GM21515 (cell line): ENCODE measurements at regions not wholly inside any gene's neighbourhood (a gene's known extent, or its start where the extent isn't known, plus 50 kb on each side); places are given as distances from the start of the nearest gene placed in this dataset.
"Not testable (repeated sequence)": the region's sequence is repeated elsewhere in the genome, so short reads cannot be mapped to it uniquely, and the experiment has no call there.

Experiments
- ATAC-seq: cut with Tn5 transposase; IDR thresholded peaks from one replicate; pipeline ENCODE4 v1.9.1; 2021; ENCODE audit not compliant: unreplicated experiment

DNA sequence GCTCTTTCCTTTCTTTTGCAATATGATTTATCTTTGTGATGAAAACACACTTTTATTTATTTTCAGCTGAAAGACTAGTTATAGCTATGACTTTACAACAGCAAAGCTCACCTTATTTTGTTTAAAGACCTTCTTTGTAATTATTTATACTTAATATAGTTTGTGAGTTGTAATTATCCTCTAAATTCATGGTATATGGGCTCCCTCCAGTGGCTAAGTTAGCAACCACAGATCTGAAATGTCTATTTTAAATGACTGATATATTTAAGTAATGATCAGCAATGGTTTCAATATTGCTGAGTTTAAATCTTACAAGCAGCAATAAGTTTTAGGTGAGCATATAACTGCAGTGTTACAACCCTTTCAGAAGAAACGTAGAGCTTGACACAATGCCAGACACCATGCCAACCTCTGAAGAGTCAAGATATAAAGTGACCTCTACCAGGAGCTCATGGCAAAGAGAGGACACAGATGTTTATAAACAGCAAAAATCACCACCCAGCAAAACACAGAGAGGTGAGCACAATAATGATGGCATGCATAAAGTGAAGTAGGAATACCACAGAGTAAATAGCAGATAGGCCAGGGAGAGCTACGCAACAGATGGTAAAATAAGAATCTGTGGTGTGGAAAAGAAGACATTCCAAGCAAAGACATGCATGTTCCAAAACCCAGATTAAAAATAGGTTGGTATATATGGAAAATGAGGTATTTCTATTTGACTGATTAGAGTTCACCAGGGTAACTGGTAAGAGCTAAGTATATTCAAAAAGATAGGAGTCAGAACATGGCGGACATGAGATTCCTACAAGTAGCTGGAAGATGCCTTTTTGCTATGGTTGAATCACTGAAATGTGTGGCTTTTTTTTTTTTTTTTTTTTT lies 143.7 kb upstream of the ZNF385D start:
- no peak for ATAC-seq

DNA sequence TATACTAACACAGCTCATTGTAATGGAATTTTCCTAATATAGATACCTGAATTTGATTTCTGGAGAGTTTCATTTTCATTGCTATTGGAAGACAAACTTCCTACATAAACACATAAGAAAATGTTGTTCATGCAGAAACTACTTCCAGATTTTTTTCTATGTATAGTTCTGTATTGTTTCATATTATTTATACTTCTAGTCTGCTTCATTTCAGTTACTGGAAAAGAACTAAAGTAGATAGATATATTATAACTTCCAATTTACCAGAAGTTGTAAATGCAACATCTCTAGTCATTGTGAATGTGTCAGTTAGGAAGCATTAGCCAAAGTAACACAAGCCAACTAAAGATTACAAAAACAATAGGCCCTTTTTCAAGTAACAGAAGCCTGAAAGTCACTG lies 147.3 kb upstream of the ZNF385D start:
- ATAC-seq = no peak

DNA sequence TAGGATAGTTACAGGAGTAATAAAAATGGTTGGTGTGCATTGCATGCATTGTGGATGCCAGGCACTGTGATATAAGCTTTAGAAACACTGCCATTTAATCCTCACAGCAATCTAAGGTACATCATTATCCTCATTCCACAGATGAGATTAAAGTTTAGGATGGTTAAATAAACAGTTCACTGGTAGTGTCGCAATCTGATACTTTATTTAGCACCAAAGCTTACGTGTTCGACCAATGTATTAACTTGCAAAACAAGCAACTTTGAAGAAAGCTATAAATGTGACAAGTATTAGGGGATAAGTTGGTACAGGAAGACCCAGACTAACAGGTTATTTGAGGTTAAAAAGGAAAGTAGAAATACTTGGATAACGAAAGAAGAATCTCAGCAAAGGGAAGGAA lies 150.5 kb upstream of the ZNF385D start:
- ATAC-seq = no peak

DNA sequence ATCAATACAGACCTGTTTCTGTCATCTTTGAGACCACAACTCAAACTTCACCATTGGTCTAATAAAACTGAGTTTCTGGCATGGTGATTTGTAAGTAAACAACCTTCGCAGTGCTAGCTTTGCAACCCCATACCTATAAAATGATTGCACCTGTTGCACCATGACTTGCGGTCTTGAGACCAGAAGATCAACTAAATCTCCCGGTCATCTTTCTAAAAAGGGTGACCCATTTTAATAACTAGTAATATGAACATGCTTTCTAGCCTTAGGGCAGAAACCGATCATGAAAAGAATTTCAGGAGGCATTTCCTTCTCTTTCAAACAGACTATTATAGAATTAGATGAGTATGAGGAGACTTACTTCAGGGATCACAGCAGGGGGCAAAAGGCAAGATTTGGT lies 151.9 kb upstream of the ZNF385D start:
- no peak for ATAC-seq

DNA sequence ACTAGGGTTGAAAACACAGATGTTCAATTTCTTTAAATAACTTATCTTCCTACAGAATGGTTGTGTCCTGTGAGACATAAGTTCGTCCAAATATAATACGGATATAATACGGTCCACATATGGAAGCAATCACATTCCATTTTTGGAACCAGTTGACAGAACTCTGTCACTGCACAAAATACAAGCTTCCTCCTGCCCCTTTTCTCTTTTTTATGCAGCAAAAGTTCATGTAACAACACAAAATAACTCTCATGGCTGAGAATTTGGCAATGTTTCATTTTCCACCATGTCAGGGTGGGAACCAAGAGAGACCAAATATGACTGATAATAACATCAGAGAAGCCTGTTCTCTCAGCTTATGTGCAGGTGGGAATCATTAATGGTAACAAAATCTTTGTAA lies 158.1 kb upstream of the ZNF385D start:
- no peak for ATAC-seq

DNA sequence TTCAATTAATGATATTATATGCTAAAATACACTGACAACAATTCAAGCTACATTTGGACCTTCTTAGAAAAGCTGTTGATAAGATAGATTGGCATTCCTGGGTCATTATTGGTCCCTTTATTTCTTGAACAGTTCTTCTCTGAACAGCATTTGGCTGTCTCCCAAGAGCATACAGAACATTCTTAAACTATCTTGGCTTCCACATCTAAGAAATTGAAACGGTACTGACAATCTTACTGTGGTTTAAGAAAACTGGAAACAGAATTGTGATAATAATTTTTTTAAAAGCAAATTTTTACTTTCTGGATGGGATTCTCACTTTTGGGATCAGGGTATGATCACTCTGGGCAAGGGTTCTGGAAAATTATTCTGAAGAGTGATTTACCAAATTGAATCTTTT lies 161.7 kb upstream of the ZNF385D start:
- ATAC-seq = no peak

DNA sequence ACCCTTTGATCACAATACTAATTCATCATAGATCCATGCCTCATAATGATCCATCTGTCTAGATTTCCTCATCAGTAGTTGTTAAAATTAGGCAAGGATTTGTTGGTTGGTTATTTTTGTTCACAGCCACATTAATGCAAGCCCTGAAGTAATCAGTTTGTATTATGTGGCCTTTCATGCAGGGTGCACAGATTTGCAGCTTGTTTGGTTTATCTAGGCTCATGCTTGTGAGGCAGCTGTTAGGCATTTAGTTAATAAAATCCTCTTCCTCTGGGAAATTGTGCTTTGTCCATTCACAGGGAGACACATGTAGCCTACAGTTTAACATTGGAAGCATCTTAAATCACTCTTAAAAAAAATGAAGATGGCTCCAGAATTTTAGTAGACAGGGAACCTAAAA lies 162.8 kb upstream of the ZNF385D start:
- no peak for ATAC-seq

DNA sequence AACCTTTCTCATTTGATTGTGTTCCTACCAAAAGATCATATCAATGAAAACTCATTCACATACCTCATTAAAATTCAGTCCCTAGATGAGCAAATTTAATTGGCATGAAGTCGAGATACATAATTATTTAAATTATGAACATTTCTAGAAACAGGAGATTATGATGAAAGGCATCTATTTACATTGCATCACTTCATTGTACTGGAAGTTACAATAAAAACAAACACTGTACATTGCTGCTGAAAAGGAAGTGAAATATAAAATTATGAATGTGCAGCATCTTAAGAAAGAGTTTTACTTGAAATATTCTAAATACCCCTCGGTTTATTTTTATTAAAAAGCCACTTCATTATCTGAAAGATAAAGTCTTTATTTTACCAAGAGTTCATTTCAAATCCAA lies 163.4 kb upstream of the ZNF385D start:
- ATAC-seq = no peak

DNA sequence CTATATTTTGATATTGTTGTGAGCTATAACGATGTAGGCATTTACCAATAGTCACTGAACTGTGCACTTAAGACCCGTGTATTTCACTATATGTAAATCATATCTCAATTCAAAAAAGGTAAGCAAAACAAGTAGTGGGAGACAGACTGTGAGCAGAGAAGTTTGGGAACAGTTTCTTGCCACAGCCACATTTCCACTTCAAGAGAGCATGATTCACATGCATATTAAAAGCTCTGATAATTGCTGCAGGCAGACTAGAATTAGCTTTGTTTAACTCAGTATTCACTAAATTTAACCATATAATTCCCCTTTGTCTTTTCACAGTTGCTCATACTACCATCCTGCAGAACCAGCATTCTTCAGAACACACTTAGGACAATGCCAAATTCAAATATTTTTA lies 168.4 kb upstream of the ZNF385D start:
- no peak for ATAC-seq

DNA sequence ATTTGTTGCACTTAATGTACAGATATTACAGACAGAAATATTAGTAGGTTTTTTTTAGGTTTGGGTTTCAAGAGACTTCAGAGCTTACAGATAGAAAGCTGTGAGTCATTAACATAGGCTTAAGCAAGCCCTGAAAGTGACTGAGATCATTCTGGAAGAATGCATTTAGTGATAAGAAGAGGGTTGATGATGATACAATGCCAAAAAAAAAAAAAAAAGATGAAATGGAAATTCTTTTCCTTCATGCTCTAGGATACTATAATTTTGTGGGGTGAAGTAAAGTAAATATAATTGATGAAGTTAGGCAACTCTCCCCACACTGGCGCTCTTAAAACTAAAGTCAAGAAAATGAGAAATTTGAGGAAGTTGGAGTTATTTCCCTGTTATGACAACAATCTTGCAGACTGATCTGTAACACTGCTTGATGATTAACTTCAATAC lies 169.4 kb upstream of the ZNF385D start:
- no peak for ATAC-seq

DNA sequence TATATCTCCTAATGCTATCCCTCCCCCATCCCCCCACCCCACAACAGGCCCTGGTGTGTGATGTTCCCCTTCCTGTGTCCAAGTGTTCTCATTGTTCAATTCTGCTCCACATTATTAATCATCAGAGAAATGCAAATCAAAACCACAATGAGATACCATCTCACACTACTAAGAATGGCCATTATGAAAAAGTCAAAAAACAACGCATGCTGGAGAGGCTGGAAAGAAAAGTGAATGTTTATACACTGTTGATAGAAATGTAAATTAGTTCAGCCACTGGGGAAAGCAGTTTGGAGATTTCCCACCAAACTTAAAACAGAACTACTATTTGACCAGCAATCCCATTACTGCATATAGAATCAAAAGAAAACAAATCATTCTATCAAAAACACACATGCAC lies 172.1 kb upstream of the ZNF385D start:
- not testable (repeated sequence) for ATAC-seq

DNA sequence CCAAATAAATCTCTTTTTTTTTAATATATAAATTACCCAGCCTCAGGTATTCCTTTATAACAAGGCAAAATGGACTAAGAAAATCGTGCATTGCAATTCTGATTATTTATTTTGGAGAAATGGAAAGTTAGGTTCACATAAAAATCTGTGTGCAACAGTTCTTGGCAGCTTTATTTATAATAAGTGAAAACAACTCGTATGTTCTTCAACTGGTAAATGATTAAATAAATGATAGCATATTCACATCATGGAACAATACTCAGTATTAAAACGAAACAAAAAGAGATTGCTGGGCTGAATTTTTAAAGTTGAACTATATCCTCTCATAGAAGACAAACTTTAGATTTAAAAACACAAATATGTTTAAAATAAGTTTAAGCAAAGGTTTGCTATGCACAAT lies 176.3 kb upstream of the ZNF385D start:
- ATAC-seq = no peak

DNA sequence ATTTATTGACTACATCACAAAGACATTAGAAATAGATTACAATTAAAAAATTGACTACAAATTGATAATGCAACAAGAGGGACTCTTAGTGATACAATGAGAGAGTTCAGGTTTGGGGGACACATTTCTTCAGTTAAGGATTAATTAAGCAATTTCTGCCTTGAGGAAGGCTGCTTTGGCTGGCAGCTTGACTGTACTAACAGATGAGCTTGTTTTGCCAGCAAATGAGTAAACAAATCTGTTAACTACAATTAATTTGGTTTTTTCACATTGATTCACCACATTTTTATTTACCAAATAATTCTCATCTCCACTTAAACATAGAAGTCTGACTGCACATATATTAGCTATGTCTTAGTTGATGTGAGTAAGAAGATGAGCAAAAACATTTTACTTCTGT lies 183.6 kb upstream of the ZNF385D start:
- ATAC-seq = no peak

DNA sequence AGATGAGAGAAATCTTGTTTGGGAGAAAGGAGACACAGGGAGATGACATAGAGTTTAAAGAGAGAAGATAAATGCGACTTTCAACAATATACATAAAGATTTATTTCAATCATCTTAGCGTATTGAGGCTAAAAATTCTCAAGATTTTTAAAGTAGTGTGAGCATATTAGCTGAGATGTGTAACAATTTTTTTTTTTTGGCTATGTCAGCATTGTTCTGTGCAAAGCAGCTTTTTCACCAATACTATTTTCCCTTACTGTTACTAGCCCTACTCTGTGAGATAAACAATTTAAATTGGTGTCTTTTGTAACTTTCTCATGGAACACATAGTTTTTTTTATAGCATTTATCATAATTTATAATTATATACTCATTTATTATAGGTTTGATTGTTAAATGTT lies 185.2 kb upstream of the ZNF385D start:
- no peak for ATAC-seq

DNA sequence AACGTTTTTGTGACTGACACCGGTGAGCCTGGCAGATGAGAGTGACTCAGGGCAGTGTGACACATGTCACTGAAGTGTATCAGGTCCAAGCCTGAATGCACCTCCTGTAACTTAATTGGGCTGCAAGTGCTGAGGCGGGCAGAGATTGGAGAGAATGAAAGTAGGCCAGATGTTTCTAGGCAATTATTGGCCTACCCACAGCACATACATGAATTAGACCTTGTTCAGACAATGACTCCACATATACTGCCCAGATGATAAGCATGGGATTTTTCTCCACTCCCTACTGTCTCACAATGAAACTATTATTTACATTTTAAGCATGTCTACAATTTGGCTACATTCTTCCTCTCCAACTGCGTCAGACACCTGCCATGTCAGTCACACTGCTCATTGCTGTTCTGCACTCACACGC lies 187.3 kb upstream of the ZNF385D start:
- ATAC-seq = no peak

DNA sequence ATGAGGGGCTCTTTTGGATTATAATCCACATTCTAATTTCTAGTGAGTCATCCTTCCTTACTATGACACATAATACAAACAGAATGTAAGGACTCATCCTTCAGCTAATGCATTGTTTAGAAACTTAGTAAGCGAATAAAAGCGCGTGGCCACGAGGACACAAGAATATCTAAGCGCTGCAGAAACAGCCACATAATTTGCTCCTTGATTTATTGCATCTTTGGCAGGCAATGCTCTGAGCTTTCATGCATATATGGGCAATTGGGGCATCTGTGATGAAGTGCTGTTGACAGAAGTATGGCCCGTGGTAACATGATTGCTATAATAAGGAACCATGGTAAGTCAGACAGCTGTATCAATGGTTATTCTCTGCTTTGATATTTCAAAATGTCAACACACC lies 191.3 kb upstream of the ZNF385D start:
- ATAC-seq = no peak

DNA sequence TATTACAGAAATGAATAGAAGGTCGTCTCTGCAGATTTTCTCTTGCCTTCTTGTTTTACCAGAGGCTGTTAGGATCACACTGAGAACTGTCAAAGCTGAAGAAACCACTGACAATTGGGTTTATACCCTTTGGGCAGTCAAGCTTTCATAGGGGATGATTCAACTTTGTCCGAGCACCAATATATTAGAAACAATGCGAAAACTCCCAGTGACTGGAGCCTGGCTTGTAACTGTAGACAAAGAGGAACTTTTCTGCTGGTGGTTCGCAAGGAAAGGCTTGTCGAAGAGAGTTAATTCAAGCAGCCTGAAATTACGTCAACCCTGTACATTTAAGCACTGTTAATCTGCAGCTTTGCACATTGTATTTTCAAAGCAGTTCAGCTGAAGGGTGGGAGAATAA lies 193.2 kb upstream of the ZNF385D start:
- ATAC-seq = no peak

DNA sequence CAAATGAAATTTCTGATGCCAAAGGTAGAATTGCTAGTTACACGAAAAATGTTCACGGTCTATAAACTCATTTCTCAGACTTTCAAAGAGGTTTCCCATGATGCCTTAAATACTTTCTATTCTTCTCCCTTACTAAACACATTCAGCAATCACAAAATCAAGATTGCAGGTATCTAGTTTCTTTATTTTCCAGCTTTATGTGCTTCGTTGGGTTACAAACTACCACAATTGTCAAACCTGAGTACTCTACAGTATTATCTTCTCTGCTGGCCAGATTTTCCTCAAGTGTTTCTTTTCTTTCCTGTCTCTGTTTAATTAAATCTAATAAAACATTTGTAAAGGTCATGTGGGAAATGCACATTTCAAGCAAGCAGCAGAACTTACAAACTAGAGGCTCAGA lies 201.8 kb upstream of the ZNF385D start:
- ATAC-seq = no peak

DNA sequence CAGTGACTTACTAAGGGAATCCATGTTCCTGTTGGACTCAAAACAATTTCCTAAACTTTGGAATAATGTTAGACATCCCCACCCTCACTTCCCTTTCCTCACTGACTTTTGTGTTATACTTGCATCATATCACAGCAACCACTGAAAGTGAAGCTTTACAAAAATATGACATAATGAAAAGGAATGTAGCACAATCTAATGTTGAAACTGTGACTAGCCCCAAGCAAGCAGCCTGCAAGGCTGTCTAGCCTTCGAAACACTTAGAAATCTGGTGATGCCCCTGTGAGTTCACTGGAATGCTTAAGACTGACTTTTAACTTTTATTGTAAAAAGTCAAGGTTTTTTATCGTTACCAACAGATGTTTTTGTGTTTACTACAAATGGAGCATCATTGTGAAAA lies 203.7 kb upstream of the ZNF385D start:
- ATAC-seq = no peak

DNA sequence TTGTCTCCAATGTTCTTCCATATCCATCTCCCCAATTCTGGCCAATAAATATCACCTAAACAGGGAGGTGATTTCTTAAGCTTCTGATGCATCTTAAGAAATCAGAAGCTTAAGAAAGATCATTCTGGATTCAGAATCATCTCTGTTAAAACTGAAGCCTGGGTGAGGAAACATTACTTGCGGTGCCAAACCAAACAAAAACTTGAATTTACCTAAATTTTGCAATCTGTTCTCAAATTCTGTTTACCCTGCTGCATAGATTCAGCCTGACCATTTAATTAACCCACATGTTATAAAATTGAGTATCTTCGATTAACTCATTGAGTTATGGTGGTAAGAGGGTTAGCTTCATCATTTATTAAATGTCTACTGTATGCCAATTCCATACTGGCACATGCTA lies 204.4 kb upstream of the ZNF385D start:
- no peak for ATAC-seq

DNA sequence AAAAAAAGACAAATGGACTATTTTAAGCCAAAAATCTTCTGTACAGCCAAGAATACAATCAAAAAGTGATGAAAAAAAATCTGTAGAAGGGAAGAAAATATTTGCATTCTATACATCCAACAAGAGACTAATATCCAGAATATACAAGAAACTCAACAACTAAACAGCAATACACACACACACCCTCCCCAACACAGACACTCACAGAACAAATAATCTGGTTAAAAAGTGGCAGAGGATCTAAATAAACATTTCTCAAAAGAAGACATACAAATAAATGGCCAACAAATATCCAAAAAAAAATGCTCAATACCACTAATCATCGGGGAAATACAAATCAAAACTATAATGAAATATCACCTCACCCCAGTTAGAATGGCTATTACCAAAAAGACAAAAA lies 209.0 kb upstream of the ZNF385D start:
- ATAC-seq = no peak

DNA sequence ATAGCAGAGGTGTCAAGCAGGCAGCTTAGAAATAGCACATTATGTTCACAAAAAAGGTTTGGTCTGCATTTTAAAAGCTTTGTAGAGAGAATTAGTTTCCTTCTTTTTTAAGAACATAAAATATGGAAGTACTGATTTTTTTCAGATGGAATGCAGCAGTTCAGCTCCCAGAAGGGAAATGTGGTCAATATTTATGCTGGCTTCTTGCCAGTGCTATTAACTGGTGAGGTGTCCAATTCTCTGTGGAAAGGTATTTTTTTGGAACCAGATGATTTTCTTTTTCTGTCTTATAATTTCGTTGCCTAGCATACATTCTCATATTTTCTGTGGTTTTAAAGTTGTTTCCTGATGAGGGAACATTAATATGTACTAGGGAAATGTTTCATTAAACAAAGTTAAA lies 211.4 kb upstream of the ZNF385D start:
- no peak for ATAC-seq

DNA sequence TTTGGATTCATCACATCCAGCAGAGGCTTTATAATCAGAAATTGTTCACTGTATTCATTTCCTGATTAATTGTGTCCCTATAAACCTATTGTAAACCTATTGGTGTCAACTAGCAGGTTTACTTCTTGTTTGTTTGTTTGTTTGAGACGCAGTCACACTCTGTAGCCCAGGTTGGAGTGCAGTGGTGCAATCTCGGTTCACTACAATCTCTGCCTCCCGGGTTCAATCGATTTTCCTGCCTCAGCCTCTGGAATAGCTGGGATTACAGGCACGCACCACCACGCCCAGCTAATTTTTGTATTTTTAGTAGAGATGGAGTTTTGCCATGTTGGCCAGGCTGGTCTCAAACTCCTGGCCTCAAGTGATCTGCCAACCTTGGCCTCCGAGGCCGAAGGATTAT lies 215.4 kb upstream of the ZNF385D start:
- ATAC-seq = not testable (repeated sequence)
